Vagina (tissue), 2 donors: ENCODE measurements at regions not wholly inside any gene's neighbourhood (a gene's known extent, or its start where the extent isn't known, plus 50 kb on each side); places are given as distances from the start of the nearest gene placed in this dataset.
"Not testable (repeated sequence)": the region's sequence is repeated elsewhere in the genome, so short reads cannot be mapped to it uniquely, and the experiment has no call there.

Source experiments
- DNase-seq, 2 donors: peaks; one replicate each; pipeline ENCODE4 v3.0.0-alpha.2; 2017; ENCODE audit errors: extremely low spot score in 2 of 2
- H3K27ac ChIP-seq: fragments of 200-600 bp; sonication (generic); one replicate; pipeline ENCODE4 v1.5.1; 2019
- H3K27me3 ChIP-seq: fragments of 200-600 bp; sonication (generic); one replicate; pipeline ENCODE4 v1.5.1; 2019
- H3K36me3 ChIP-seq, 2 donors: fragments of 200-600 bp; sonication (generic); one replicate each; pipeline ENCODE4 v1.5.1; 2017 to 2019
- H3K4me1 ChIP-seq: fragments of 200-600 bp; sonication (generic); one replicate; pipeline ENCODE4 v1.5.1; 2019
- H3K4me3 ChIP-seq, 2 donors: fragments of 200-600 bp; sonication (generic); 1 replicate in 1 of 2; 2 replicates in 1 of 2; pipeline ENCODE4 v1.5.1; 2016 to 2019
- H3K9me3 ChIP-seq: fragments of 200-600 bp; sonication (generic); one replicate; pipeline ENCODE4 v1.5.1; 2019
- CTCF ChIP-seq, 3 experiments: fragments of 450-650 bp in 2 of 3; fragments of 200-600 bp in 1 of 3; sonication (generic) in 1 of 3; IDR thresholded peaks; one replicate each; pipeline ENCODE4 v1.5.1; 2017 to 2019; ENCODE audit warnings: antibody characterized with exemption in 3 of 3, mild to moderate bottlenecking in 2 of 3, moderate library complexity in 2 of 3
- POLR2A ChIP-seq, 2 donors: fragments of 450-650 bp; IDR thresholded peaks; one replicate each; pipeline ENCODE4 v1.6.1; 2017; ENCODE audit warnings: antibody characterized with exemption in 2 of 2, mild to moderate bottlenecking in 2 of 2, moderate library complexity in 2 of 2
- POLR2AphosphoS5 ChIP-seq, 2 donors: sonication (generic); formaldehyde crosslinking; IDR thresholded peaks; one replicate each; pipeline ENCODE4 v1.9.0; 2017; ENCODE audit warnings: antibody characterized with exemption in 2 of 2, mild to moderate bottlenecking in 2 of 2, low read depth in 1 of 2; ENCODE audit not compliant: insufficient read depth in 1 of 2
- intact Hi-C: fragments of 100-400 bp; cut with DNase I; formaldehyde crosslinking; loops from one replicate; pipeline ENCODE4 v1.15.1; 2023

GRCh38 chr2:118372886-118373830 lies 284.9 kb downstream of the INSIG2 start:
- Histone ChIP-seq H3K4me3 (no peak overlapping the region), H3K9me3 (no peaks in the 10 kb centered on the region), H3K4me1 (no peaks in the 10 kb centered on the region), H3K27me3 (no peaks in the 10 kb centered on the region), H3K27ac (no peak overlapping the region), H3K36me3 (no peaks in the 10 kb centered on the region)
- DNase-seq, result no peak
- TF ChIP-seq POLR2A (IDR thresholded peaks at IDR 0.05), result no peak
- no peak for TF ChIP-seq CTCF (IDR thresholded peaks at IDR 0.05)
- TF ChIP-seq POLR2AphosphoS5 (IDR thresholded peaks at IDR 0.05; ENCODE audit: insufficient read depth in 1 of 2, low read depth in 1 of 2), result no peak
- intact Hi-C loops, result no loop called here

- H3K27ac ChIP-seq, result no peak overlapping the region
- H3K9me3 ChIP-seq, result no peaks in the 10 kb centered on the region
- intact Hi-C loops, result no loop called here
- no peaks in the 10 kb centered on the region for H3K36me3 ChIP-seq
- TF ChIP-seq POLR2A (IDR thresholded peaks at IDR 0.05) (no peak), POLR2AphosphoS5 (IDR thresholded peaks at IDR 0.05; ENCODE audit: insufficient read depth in 1 of 2, low read depth in 1 of 2) (no peak), CTCF (IDR thresholded peaks at IDR 0.05) (no peak)
- no peaks in the 10 kb centered on the region for H3K4me1 ChIP-seq
- H3K27me3 ChIP-seq, result no peaks in the 10 kb centered on the region
- H3K4me3 ChIP-seq, result no peak overlapping the region
- DNase-seq, result no peak
Measured at GRCh38 chr2:118371515-118371914, 283.2 kb downstream of the INSIG2 start.

GRCh38 chr2:118369521-118369920 lies 281.2 kb downstream of the INSIG2 start:
- H3K4me1 ChIP-seq, H3K9me3 ChIP-seq, H3K36me3 ChIP-seq, DNase-seq, intact Hi-C loops, H3K4me3 ChIP-seq, H3K27me3 ChIP-seq, H3K27ac ChIP-seq: not testable (repeated sequence)

GRCh38 chr2:118363604-118364003 lies 275.3 kb downstream of the INSIG2 start:
- intact Hi-C loops, result no loop called here
- H3K4me3 ChIP-seq, result no peak overlapping the region
- TF ChIP-seq POLR2AphosphoS5 (IDR thresholded peaks at IDR 0.05; ENCODE audit: insufficient read depth in 1 of 2, low read depth in 1 of 2) (no peak), POLR2A (IDR thresholded peaks at IDR 0.05) (no peak), CTCF (IDR thresholded peaks at IDR 0.05) (no peak)
- H3K36me3 ChIP-seq, result no peaks in the 10 kb centered on the region
- no peak overlapping the region for H3K27ac ChIP-seq
- no peaks in the 10 kb centered on the region for H3K9me3 ChIP-seq
- DNase-seq, result no peak
- H3K4me1 ChIP-seq, result no peaks in the 10 kb centered on the region
- H3K27me3 ChIP-seq, result no peaks in the 10 kb centered on the region

GRCh38 chr2:118356051-118356450 lies 267.8 kb downstream of the INSIG2 start:
- no peak overlapping the region for H3K27ac ChIP-seq
- no peak for DNase-seq
- no peaks in the 10 kb centered on the region for H3K27me3 ChIP-seq
- intact Hi-C loops, result no loop called here
- no peaks in the 10 kb centered on the region for H3K9me3 ChIP-seq
- H3K36me3 ChIP-seq, result no peaks in the 10 kb centered on the region
- H3K4me1 ChIP-seq, result no peaks in the 10 kb centered on the region
- H3K4me3 ChIP-seq, result no peak overlapping the region
- no peak for TF ChIP-seq POLR2A (IDR thresholded peaks at IDR 0.05)
- TF ChIP-seq POLR2AphosphoS5 (IDR thresholded peaks at IDR 0.05; ENCODE audit: insufficient read depth in 1 of 2, low read depth in 1 of 2), result no peak
- TF ChIP-seq CTCF (IDR thresholded peaks at IDR 0.05), result no peak
